Fibroblast of skin of scalp (primary cell): ENCODE measurements at regions not wholly inside any gene's neighbourhood (a gene's known extent, or its start where the extent isn't known, plus 50 kb on each side); places are given as distances from the start of the nearest gene placed in this dataset.

Source experiments
- DNase-seq: peaks from one replicate; pipeline ENCODE4 v3.0.0-alpha.2; 2013

- DNase-seq = no peak
Measured at GRCh38 chr4:1542226-1542490, 135.9 kb upstream of the NKX1-1 start.

GRCh38 chr4:1541449-1542225 lies 135.4 kb upstream of the NKX1-1 start:
- no peak for DNase-seq

GRCh38 chr4:1540601-1541375 lies 134.5 kb upstream of the NKX1-1 start:
- DNase-seq = no peak

- DNase-seq = no peak
Measured at GRCh38 chr4:1539859-1540600, 133.8 kb upstream of the NKX1-1 start.

GRCh38 chr4:1538941-1539772 lies 132.9 kb upstream of the NKX1-1 start:
- no peak for DNase-seq

- no peak for DNase-seq
Measured at GRCh38 chr4:1538096-1538410, 131.8 kb upstream of the NKX1-1 start.

- no peak for DNase-seq
Measured at GRCh38 chr4:1537410-1538095, 131.3 kb upstream of the NKX1-1 start.

GRCh38 chr4:1536579-1537409 lies 130.6 kb upstream of the NKX1-1 start:
- DNase-seq = no peak

GRCh38 chr4:1535926-1536578 lies 129.8 kb upstream of the NKX1-1 start:
- no peak for DNase-seq

GRCh38 chr4:1534876-1535526 lies 128.8 kb upstream of the NKX1-1 start:
- DNase-seq = no peak

GRCh38 chr4:1534095-1534872 lies 128.0 kb upstream of the NKX1-1 start:
- no peak for DNase-seq

- no peak for DNase-seq
Measured at GRCh38 chr4:1533501-1534064, 127.3 kb upstream of the NKX1-1 start.

- DNase-seq = no peak
Measured at GRCh38 chr4:1532549-1533395, 126.5 kb upstream of the NKX1-1 start.

GRCh38 chr4:1531683-1532548 lies 125.7 kb upstream of the NKX1-1 start:
- DNase-seq = no peak

- no peak for DNase-seq
Measured at GRCh38 chr4:1530356-1530755, 124.1 kb upstream of the NKX1-1 start.

- DNase-seq = no peak
Measured at GRCh38 chr4:1524761-1525160, 118.5 kb upstream of the NKX1-1 start.
